ENCODE measurements at regions not wholly inside any gene's neighbourhood (a gene's known extent, or its start where the extent isn't known, plus 50 kb on each side); places are given as distances from the start of the nearest gene placed in this dataset.
"Not testable (repeated sequence)": the region's sequence is repeated elsewhere in the genome, so short reads cannot be mapped to it uniquely, and the experiment has no call there.

DNA sequence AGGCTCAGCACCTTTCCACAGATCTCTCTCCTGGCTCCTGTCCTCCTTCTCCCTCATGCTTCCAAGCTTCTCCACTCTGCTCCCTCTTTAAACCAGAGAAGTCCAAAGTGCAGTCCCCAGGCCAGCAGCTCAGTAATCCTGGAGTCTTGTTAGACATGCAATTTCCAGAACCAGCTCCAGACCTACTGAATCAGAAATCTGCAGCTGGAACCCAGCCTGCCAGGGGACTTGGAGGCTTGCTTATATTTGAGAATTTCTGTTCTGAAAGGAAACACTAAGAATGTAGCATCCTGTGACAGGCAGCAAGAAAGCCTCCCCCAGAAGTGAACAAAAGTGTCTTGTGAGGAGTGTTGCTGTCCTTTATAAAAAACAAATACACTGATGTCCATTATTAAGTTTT is 438.1 kb downstream of the BCKDHB start:
- no peak for DNase-seq (ENCODE audit: low read depth)

DNA sequence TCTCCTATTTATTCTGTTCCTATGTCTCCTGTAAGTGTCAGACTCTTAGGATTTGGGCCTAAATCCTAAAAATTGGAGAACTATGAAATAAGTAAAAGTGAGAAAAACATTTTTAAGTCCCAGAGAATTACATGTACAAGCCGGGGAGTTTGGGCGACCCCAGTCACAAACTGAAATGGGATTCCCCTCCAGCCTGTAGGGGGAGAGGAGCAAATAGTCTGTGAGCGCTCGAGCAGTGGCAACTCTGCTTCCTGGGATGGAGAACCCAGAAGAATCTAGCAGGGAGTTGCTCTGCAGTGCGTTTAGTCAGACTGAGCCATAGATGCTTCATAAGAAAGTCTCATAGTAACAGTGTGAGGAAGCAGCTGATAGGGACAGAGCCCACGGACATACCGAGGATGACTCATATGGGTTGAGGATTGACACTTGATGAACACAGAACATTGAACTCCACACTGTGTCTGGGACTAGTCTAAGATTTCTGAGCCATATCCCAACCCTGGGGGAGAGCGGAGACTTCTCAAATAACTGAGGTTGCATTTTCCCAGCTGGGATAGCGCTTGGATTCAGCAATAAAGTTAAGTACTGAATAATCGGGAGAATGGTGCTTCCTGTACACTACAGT is 437.2 kb downstream of the BCKDHB start:
- no peak for DNase-seq (ENCODE audit: low read depth)

DNA sequence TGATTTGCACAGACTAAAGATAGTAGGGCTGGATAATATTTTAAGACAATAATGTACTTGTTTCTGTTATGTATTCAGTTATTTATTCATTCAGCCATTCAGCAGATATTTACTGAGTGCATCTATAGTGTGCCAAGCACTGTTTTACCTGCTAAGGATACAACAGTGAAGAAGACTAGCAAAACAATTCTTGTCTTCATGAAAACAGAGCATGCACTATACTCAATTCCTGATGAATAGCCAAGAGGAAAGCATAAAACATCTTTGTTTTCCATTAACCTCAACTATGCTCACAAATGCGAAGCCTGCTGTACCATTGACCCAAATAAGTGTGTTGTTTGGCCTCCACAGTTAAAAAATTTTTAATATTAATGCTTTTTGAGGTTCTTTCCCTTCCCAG is 436.7 kb downstream of the BCKDHB start:
- no peak for DNase-seq (ENCODE audit: low read depth)

DNA sequence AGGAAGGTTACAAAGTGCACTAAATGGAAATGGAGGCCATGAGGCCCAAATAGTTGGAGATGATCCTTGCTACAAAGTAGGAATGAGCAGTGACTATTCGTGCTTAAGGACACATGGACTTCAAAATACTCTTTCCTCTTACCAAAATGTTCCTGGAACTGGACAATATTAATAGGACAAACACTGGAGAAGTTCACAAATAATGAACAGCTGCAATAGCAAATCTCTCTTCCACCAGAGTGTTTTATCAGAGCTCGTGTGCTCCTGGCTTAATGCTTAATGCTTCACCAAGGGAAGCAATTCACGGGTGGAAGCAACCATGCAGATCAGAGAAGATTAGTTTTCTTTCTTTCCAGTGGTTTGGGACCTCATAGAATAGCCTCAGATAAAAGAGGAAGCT is 435.4 kb downstream of the BCKDHB start:
- DNase-seq (ENCODE audit: low read depth) = no peak

DNA sequence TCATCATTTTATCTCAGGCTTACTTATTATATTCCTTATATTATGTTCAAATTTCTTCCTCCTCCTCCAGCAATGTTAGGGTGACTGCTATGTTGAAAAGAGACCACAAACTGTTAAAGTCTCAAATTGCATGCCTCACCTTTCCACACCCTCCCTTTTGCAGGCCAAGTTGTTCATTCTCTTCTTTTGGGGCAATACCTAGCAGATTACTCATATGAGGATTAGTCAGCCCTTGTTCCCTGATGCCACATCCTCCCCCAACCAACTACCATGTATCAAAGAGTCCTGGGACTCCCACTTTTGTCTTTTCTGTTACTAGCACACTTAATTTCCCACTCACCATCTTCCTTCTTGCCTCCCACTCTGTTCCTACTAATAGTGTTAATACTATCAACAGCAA is 434.7 kb downstream of the BCKDHB start:
- DNase-seq (ENCODE audit: low read depth) = peak; percentile 52

DNA sequence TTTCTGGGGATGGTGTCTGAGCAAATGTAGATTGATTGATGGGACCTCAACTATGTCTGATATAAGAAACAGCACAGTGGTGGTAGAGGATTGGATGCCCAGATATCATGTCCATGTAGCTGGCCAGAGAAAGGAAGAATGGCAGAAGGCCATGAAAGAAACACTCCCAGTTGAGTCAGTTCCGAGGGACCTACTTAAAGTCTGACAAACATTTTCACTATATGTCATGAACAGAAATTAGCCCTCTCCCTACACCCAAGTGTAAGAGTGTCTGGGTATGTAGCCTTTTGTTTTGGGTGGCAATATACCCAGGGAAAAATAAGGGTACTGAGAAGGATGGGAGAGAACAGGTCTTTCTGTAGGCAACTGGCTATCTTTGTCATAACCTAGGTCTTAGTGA is 434.2 kb downstream of the BCKDHB start:
- no peak for DNase-seq (ENCODE audit: low read depth)

DNA sequence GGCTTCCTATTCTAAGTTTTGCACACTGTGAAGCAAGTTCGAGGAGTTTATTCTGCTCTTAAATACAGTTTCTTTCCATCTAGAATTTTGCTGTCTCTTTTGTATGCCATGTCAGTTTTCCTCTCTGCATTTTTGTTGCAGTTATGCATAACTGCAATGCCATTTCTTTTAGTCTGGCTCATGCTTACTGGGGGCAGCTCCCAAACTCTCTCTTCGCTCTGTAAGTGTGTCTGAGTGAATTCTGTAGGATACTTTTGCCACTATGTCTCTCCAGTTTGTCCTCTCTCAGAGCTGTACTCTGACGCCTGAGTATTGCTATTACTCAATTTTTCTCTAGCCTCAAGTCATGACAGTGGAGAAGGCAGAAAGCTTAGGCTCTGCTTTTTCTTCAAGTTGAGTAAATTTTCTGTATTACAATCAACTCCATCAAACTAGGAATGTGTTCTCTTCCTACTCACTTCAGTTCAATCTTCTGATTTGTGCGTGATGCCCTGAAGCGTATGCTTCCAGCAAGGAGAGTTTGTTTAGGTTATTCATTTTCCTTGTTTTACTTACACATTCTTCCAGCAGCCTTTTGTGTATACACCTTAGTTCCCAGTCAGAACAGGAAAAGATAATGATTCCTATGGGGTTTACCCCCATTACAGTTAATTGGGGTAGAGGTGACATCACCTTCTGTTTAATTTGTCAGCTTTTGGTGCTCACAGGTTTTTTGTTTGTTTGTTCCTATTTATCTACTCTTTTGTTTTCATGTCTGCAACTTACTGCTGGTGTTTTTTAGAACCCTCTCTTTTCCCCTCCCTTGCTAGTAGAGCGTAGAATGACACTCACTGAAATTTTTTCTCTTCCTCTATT is 430.9 kb downstream of the BCKDHB start:
- DNase-seq (ENCODE audit: low read depth) = no peak

DNA sequence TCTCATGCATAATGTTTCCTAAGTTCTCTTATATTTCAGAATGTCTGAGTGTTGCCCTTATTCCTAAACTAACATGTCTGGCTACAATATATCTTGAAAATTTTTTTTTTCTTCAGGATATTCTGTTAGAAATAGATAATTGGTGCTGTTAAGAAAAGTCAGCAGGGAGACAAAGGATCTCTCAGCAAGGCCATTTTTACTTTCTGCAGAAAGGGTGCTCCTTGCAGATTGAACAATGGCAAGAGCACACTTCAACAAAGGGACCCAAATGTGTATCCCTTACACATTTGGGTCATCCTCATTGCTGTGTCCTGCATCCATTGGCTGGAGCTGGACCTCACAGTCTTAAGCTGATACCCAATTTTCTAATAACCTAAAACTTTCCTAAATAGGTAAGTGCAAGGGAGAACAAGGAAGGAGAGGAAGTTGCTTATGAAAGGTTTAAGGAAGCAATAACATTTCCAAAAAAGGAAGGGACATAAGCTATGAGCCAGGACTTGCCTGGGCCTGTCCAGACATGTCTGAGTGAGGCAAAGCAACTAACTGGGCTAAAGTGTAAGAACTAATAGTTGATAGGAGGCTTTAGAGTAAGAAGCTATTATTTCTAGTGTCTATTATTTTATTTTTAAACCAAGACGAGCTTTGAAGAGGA is 429.6 kb downstream of the BCKDHB start:
- no peak for DNase-seq (ENCODE audit: low read depth)

DNA sequence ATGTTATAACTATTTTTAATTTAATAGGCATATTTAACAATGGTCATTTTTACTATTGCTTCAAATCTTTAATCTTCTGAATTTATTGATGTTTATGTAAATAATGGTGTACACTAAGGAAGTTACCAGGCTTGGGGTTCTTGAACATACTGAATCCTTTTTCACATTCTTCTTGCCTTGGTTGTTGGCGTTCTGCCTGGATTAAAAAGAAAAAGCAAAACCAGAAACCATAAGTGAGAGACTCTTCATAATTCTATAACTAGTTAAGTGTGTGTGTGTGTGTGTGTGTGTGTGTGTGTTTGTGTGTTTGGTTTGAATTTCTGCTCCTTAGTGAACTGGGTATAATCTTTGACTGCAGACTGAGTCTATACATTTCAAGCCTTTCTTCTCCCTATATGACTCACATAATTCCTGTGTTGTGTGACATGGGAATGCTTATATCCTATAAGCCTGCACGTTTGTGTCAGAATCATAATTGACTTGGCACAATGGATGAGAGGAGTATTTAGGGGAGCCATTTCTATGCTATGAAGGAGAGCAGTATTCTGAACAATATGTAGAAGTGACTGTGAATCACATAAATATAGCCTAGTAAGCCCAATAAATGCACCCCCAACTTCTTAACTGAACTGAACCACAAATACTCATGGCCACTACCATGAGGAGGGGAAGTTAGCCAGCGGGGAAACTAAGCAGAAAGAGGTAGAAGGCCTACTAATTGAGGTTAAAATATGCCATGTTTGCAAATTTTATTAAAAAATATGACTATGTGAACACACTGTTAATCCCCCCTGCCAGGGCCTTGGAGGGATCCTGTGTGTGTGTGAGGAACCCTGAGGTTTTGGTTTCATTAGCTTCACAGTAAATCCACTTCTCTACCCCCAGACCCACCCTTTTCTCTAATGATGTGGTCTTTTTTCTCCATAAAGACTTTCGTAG is 425.5 kb downstream of the BCKDHB start:
- no peak for DNase-seq (ENCODE audit: low read depth)

DNA sequence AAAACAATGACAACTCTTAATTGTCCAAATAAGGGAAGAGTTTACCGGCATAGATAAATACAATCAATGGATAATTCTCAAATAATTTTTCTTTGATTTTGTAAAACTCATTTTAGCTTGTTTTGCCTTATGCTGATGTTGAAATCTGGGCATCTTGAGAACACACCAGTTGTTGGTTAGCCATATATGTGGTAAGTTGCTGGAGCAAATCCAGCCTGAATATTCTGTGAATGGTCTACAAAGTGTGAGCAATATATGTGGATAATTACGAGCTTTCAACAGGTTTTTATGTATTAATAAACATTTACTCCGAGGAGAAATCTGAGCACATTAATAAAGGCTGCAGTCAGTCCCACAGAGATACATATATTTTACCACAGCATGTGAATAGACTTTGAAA is 423.6 kb downstream of the BCKDHB start:
- DNase-seq (ENCODE audit: low read depth) = no peak

DNA sequence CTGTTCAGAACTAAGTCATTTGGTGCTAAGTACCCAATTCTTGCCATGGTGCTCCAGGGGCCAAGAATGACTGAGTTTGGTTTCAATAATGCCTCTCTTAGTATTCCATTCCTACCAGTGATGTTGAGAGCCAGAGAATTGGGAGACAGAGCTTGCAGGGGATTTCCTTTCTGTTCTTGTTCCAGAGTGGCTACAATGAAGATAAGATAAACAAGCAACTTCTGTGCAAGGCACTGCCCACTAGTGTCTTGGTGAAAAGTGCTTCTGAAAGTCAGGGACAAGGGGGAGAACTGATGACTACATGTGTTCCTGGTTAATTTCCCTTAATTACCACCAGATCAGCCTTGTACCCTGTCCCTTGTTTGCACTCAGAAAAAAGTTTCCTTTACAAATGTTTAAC is 421.6 kb downstream of the BCKDHB start:
- no peak for DNase-seq (ENCODE audit: low read depth)

DNA sequence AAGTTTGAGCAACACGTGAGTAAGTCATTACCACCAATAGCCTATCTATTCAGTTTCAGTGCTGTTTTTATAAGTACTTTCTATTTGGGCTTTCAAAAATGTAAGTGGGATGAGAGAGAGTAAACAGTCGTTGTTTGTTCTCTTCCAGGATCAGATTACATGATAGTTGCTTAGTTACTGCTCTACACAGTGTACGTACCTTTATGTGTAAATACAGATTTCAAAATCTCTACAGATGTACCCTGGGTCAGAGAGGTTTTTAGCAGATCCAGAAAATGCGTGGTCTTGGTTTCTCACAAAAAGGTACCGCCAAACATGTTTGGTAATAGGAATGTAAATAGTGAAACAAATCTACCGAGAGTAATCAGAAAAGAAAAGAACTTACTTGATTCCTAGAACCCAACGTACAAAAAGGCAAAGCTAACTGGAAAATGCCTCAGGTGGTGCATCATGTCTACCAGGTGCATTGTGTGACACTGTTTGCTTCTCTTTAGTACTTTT is 421.1 kb downstream of the BCKDHB start:
- no peak for DNase-seq (ENCODE audit: low read depth)

DNA sequence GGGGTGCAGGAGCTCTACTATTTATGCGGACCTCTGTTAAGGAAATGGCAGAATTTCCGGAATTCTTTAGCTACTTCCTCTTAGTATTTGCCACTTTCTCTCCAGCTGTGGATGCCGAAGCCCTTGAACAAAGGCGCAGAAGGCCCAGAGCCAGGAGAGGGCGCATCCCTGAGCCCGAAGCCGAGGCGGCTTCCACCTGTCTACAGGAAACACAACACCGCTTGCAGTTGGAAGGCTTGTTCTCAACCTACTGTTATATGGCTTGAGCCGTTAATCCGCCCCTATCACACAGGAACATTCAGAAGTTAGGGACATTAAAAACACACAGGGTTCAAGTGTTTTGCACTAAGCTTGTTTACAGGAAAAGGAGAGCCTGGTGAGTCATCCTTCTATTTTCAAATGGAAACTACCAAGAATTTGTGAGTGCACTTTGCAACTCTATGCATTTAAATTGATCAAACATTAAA is 417.1 kb downstream of the BCKDHB start:
- DNase-seq (ENCODE audit: low read depth) = no peak

DNA sequence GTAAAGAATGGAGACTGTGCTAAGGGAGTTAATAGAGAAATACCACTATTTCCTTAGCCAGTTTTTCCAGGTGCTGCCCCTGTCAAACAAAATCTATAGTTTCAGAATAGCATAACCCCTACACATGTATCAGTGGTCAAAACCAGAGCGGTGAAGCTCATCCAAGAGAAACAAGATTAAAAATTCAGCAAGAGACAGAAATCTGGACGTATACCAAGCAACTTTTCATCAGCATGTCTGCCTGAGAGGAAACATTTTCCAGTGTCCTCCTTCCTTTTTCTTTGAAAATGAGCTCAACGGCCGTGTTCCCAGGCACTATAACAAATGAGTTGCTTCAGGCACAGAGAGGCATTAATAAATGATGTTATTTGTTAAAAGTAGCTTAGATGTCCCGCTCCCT is 416.5 kb downstream of the BCKDHB start:
- no peak for DNase-seq (ENCODE audit: low read depth)

DNA sequence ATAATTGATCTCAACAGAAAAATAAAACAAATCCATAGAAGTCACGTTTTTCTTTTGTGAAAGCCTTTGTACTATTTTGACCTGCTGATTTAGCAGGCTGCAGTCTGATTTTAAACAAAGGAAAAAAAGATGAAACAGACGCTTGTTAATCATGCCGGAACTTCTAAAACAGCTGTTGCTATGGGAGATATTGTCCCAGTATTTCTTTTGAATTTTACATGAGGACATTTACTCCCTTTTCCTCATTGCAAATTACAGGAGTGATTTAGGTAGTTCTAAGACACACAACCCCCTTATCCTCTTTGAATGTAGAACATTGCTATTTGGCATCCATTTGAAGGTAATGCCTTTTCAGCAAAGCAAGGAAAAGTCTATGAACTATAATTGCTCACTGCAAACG is 416.1 kb downstream of the BCKDHB start:
- DNase-seq (ENCODE audit: low read depth) = no peak

DNA sequence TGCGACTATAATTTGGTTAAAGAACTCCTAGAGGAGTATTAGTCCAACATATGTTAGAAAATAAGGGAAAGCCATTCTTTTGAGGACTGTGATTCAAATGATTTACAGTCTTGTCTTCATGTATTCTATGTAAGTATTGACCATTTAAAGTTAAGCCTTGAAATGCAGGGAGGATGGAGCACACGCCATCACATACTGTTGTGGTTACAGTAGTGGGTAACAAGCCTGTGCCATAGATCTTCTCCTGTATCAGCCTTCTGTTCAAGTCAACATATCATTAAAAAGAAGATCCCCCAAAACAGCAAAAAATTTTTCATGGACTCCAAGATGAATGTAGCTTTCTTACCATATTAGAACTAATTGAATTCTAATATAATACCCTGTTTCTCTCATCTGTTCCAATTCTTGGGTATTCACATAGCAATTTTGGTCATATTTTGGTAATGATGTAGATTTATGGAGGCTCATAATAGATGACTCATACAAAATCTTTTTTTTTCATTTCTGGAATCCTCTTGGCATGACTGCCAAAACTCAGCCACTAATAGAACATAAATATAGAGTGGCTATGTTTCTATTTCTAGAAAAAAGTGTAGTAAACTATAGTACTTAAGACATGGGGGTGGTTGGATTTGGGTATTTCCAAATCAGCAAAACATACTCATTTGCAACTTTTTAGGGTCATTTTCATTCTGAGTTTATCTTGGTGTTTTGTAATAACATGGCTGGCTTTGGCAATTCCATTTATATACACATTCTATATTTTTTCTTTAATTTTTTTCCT is 413.5 kb downstream of the BCKDHB start:
- DNase-seq (ENCODE audit: low read depth) = peak; percentile 47

DNA sequence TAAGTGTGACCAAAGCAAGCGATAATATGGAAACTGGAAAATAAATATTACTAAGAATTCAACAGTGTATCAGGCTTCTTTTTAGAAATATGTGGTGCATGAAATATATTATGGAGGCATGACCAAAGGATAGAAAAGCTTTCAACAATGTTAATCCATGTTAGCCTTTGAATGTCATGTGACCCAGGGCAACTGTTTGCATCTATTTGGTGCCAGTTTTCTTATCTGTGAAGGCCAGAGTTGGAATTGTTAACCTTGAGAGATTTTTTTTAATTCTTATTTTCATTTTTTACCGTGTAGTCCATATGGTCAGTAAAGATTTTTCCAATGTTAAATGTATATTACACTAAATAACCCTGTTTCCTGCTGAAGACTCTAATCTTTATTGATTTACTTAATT is 411.1 kb downstream of the BCKDHB start:
- DNase-seq (ENCODE audit: low read depth) = no peak

DNA sequence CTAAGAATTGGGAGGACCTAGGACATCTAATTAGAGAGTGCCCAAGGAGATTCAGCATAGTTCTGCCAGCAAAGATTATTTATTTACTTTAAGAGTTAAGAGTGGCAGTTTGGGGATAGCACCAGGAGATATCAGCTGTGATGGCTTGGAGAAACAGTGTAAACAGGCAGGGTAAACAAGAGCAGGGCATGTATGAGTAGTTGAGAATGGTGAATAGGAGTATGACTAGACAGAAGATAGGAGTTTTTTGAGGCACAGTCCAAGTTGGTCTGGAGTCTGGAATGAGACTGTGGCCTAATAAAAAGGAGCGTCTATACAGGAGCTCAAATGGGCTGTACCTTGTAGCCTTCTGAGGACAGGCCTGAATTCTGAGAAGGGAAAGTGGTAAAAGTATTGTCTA is 404.1 kb downstream of the BCKDHB start:
- not testable (repeated sequence) for DNase-seq (ENCODE audit: low read depth)

DNA sequence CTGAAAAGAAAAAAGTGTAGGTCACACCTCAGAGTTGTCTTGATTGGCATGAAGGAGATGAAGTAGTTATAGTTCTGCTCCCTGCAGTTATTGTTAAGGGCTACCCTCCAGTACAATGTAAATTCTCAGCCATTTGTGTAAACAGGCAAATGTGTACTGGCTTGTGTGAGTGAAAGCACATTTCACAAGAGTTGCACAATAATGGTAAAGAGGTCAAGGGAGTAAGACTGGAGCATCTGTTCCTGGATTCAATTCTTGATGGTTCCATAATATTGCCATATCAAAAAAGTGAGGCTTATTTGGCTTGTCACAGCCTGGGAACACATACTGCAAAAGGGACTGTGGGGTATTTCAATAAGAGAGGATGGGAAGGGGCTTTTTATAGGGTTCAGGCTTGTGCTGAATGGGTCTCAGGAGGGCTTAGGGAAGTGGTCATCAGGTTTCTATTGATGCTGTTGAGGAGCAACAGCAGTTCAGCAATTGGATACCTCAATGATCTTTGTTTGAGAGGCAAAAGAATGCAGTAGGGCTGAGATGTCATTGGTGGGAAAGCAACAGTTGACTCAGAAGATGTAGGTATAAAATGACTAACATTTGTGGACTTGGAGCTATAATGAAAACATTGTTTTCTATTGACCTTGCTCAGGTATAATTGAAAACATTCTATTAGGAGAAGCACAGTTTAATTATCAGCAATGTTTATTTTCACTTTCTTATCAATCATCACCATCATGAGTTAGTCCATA is 402.6 kb downstream of the BCKDHB start:
- no peak for DNase-seq (ENCODE audit: low read depth)

DNA sequence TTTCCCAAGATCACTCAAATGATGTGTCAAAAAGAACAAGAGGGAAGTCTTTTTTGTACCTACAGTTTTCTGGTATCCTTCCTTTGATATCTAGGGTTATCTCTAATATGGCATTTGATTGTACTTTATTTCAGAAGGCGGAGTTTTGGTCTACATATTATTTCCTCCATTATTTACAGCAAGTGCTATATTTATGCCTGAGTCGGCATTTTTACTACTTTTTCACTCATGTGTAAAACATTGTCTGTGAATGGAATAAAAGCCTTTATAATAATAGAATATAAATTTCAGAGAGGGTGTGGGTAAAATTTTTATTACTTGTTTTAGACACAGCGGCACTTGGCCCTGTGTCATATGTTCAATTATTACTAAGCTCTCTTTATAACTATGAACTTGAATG is 398.4 kb downstream of the BCKDHB start:
- DNase-seq (ENCODE audit: low read depth) = no peak

All from GM04504 (cell line).